Suprapubic skin (tissue), 4 donors: ENCODE measurements at regions not wholly inside any gene's neighbourhood (a gene's known extent, or its start where the extent isn't known, plus 50 kb on each side); places are given as distances from the start of the nearest gene placed in this dataset.

Source experiments
- DNase-seq, 2 donors: peaks; one replicate each; pipeline ENCODE4 v3.0.0-alpha.2; 2019; ENCODE audit warnings: low spot score in 2 of 2
- H3K27ac ChIP-seq: fragments of 200-600 bp; sonication (generic); one replicate; pipeline ENCODE4 v1.5.1; 2019
- H3K27me3 ChIP-seq: fragments of 200-600 bp; sonication (generic); one replicate; pipeline ENCODE4 v1.5.1; 2019
- H3K36me3 ChIP-seq: fragments of 200-600 bp; sonication (generic); one replicate; pipeline ENCODE4 v1.5.1; 2019
- H3K4me1 ChIP-seq: fragments of 200-600 bp; sonication (generic); one replicate; pipeline ENCODE4 v1.5.1; 2019
- H3K4me3 ChIP-seq: fragments of 200-600 bp; sonication (generic); one replicate; pipeline ENCODE4 v1.5.1; 2019; ENCODE audit warnings: mild to moderate bottlenecking
- H3K9me3 ChIP-seq: fragments of 200-600 bp; sonication (generic); one replicate; pipeline ENCODE4 v1.5.1; 2019
- EP300 ChIP-seq: sonication (generic); formaldehyde crosslinking; IDR thresholded peaks from one replicate; pipeline ENCODE4 v1.6.1; 2017; ENCODE audit warnings: antibody characterized with exemption
- POLR2A ChIP-seq, 2 donors: fragments of 450-650 bp; IDR thresholded peaks; one replicate each; pipeline ENCODE4 v1.6.1; 2017; ENCODE audit warnings: antibody characterized with exemption in 2 of 2, mild to moderate bottlenecking in 2 of 2, moderate library complexity in 2 of 2
- POLR2AphosphoS5 ChIP-seq, 3 donors: sonication (generic); formaldehyde crosslinking; IDR thresholded peaks; one replicate each; pipeline ENCODE4 v1.6.1; 2017; ENCODE audit warnings: antibody characterized with exemption in 3 of 3
- WGBS: methylation state at CpG from one replicate; pipeline ENCODE4 v1.1.5; 2018; 5-methylcytosine and 5-hydroxymethylcytosine counted together
- TF ChIP-seq, protein P1 (sequence below), 2 donors: fragments of 200-600 bp in 1 of 2; fragments of 450-650 bp in 1 of 2; sonication (generic) in 1 of 2; IDR thresholded peaks; one replicate each; pipeline ENCODE4 v1.5.1; 2016 to 2019; ENCODE audit warnings: antibody characterized with exemption in 2 of 2, mild to moderate bottlenecking in 1 of 2, moderate library complexity in 1 of 2

DNA sequence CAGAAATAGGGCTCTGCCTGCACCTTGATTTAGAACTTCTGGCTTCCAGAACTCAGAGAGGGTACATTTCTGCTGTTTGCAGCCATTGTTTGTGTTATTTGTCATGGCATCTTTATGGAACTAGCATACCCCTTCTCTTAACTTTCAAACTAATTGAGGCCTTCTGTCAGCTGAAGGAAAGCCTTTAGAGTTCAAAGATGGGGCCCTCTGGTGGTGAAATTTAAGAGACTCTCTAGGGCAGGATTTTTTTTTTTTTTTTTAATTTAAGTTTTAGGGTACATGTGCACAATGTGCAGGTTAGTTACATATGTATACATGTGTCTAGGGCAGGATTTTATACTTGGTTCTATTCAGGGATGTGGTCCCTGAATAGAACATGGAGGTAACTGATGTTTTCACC is 260.6 kb upstream of the LINC00305 start:
- no peak overlapping the region for H3K4me3 ChIP-seq
- no peak overlapping the region for H3K27ac ChIP-seq
- TF ChIP-seq, protein P1, sequence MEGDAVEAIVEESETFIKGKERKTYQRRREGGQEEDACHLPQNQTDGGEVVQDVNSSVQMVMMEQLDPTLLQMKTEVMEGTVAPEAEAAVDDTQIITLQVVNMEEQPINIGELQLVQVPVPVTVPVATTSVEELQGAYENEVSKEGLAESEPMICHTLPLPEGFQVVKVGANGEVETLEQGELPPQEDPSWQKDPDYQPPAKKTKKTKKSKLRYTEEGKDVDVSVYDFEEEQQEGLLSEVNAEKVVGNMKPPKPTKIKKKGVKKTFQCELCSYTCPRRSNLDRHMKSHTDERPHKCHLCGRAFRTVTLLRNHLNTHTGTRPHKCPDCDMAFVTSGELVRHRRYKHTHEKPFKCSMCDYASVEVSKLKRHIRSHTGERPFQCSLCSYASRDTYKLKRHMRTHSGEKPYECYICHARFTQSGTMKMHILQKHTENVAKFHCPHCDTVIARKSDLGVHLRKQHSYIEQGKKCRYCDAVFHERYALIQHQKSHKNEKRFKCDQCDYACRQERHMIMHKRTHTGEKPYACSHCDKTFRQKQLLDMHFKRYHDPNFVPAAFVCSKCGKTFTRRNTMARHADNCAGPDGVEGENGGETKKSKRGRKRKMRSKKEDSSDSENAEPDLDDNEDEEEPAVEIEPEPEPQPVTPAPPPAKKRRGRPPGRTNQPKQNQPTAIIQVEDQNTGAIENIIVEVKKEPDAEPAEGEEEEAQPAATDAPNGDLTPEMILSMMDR (IDR thresholded peaks at IDR 0.05), result peak in 1 of 2 donors; percentile 14
- TF ChIP-seq POLR2A (IDR thresholded peaks at IDR 0.05), result no peak
- TF ChIP-seq POLR2AphosphoS5 (IDR thresholded peaks at IDR 0.05), result no peak
- TF ChIP-seq EP300, result no peak
- no peaks in the 10 kb centered on the region for H3K36me3 ChIP-seq
- H3K9me3 ChIP-seq, result no peaks in the 10 kb centered on the region
- no peaks in the 10 kb centered on the region for H3K27me3 ChIP-seq
- DNase-seq, result no peak
- no peaks in the 10 kb centered on the region for H3K4me1 ChIP-seq

DNA sequence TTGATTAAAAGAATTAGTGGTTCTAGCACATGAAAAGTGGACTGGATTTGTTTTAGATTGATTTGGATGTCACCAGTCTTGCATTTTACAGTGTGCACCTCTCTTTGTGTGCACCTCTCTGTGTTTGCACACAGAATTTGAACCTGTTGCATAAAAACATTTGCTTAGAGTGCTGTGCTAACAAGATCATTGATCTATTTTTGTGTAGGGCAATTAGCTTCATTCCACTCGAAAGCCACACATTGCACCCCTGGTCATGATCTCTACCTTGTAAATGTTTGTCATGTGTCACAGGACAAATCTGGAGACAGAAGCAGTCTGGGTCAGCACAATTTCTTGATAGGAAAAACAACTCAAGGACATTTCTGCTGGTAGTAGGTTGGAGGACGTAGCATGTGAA is 258.7 kb upstream of the LINC00305 start:
- Histone ChIP-seq H3K4me3 (no peak overlapping the region), H3K4me1 (no peaks in the 10 kb centered on the region), H3K27ac (no peak overlapping the region), H3K36me3 (no peaks in the 10 kb centered on the region), H3K27me3 (no peaks in the 10 kb centered on the region), H3K9me3 (no peaks in the 10 kb centered on the region)
- 88% methylated on average over 2 of the region's 2 CpGs for WGBS
- no peak for DNase-seq
- TF ChIP-seq EP300, result no peak
- TF ChIP-seq POLR2AphosphoS5 (IDR thresholded peaks at IDR 0.05), result no peak
- TF ChIP-seq, protein P1 (IDR thresholded peaks at IDR 0.05), result no peak

DNA sequence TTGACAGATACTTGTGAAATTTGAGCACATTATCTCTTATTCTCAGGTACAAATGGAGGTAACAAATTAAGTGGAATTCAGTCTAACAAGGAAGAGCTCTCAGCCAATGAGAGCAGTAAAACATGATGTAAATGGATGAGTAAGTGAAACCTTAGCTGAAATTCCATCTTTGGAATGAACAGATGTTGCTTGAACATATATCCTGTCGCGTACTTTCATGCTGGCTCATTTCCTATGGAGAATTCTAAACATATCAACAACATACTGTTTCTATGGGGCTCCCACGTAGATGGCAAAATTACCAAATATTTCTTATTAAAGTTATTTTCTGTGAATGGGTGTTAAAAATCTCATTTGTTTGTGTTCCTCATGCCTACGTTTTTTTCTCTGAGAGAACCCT is 256.3 kb upstream of the LINC00305 start:
- no peak for DNase-seq
- H3K27me3 ChIP-seq, result no peaks in the 10 kb centered on the region
- no peak overlapping the region for H3K4me3 ChIP-seq
- H3K36me3 ChIP-seq, result no peaks in the 10 kb centered on the region
- H3K4me1 ChIP-seq, result no peaks in the 10 kb centered on the region
- no peak overlapping the region for H3K27ac ChIP-seq
- TF ChIP-seq POLR2AphosphoS5 (IDR thresholded peaks at IDR 0.05), result no peak
- TF ChIP-seq, protein P1 (IDR thresholded peaks at IDR 0.05), result no peak
- TF ChIP-seq EP300, result no peak
- no peak for TF ChIP-seq POLR2A (IDR thresholded peaks at IDR 0.05)
- no peaks in the 10 kb centered on the region for H3K9me3 ChIP-seq
- 74% methylated on average over 4 of the region's 4 CpGs for WGBS

DNA sequence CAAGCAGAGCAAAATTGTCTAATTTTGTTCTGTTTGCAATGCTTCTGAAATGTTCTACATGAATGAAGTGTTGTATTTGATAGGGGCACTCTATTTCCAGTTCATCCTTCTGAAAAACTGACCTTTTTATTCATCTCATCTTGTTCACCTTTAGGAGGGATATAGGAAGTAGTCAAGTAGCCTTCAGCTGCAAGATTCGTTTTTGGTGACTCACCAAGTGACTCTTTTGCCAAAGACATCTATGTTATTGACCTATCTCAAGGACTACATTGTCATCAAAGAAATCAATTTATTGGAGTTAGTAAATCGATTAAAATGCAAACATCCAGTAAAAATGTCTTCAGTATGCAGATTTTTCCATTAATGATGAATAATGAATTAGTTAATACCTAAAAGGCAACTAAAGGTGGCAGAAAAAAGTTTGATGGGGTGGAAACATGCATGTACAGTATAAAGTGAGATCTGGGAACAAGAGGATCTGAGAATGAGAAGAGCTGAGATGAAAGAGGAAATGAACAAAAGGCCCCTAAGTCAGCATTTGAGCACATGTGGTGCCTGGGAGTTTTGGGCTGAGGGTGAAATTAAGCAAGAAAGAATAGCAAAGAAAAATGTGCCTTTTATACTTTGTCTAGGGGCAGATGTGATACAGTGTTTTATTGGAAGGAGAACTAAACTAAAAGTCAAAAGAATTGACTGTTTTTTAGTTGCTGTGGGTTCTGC is 255.1 kb upstream of the LINC00305 start:
- TF ChIP-seq POLR2A (IDR thresholded peaks at IDR 0.05) (no peak), POLR2AphosphoS5 (IDR thresholded peaks at IDR 0.05) (no peak), EP300 (no peak)
- TF ChIP-seq, protein P1 (IDR thresholded peaks at IDR 0.05), result no peak
- no peaks in the 10 kb centered on the region for H3K36me3 ChIP-seq
- 58% methylated on average over 2 of the region's 2 CpGs for WGBS
- no peaks in the 10 kb centered on the region for H3K27me3 ChIP-seq
- DNase-seq, result no peak
- no peaks in the 10 kb centered on the region for H3K9me3 ChIP-seq
- no peak overlapping the region for H3K4me3 ChIP-seq
- H3K4me1 ChIP-seq, result no peaks in the 10 kb centered on the region
- H3K27ac ChIP-seq, result no peak overlapping the region

DNA sequence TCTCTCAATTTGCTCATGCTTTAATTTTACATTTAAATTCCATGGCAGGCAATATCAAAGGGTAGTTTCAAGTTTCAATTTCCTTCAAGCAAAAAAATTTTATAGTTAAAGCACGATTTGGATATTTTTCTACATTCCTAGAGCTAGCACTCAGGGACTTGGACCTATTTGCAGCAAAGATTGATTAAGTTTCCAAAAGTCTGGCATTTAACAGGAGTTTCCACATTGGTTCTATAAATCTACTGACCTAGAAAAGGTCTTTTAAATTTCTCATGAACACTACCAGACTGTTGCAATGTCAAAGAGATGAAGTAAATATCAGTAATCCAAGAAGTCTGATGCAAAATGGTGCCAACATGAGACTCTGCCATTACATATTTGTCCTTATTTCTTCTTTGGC is 253.7 kb upstream of the LINC00305 start:
- Histone ChIP-seq H3K4me3 (no peak overlapping the region), H3K4me1 (no peaks in the 10 kb centered on the region), H3K27me3 (no peaks in the 10 kb centered on the region), H3K27ac (no peak overlapping the region), H3K9me3 (no peaks in the 10 kb centered on the region), H3K36me3 (no peaks in the 10 kb centered on the region)
- WGBS, result 21% methylated on average over 1 of the region's 1 CpG
- no peak for DNase-seq
- TF ChIP-seq POLR2A (IDR thresholded peaks at IDR 0.05), result no peak
- TF ChIP-seq POLR2AphosphoS5 (IDR thresholded peaks at IDR 0.05), result no peak
- no peak for TF ChIP-seq EP300
- TF ChIP-seq, protein P1 (IDR thresholded peaks at IDR 0.05), result no peak
